Keratinocyte (primary cell): ENCODE measurements at regions not wholly inside any gene's neighbourhood (a gene's known extent, or its start where the extent isn't known, plus 50 kb on each side); places are given as distances from the start of the nearest gene placed in this dataset.

Source experiments
- DNase-seq: peaks from one replicate; pipeline ENCODE4 v3.0.0-alpha.2; 2011; ENCODE audit warnings: low read depth, missing footprints, low spot score
- FAIRE-seq: peaks from 2 replicates; lab custom pipeline; 2011; peaks lifted over from hg19 to GRCh38; lab: Jason Lieb, UNC
- H2AFZ ChIP-seq: 2 replicates; pipeline ENCODE4 v1.6.0; 2012; ENCODE audit warnings: low read length, control low read depth, inconsistent platforms; ENCODE audit not compliant: control insufficient read depth
- H3K27ac ChIP-seq: 2 replicates; pipeline ENCODE4 v1.5.1; 2011; ENCODE audit warnings: low read length; ENCODE audit not compliant: control insufficient read depth, insufficient read depth
- H3K27me3 ChIP-seq: 3 replicates; pipeline ENCODE4 v1.6.0; 2011; ENCODE audit warnings: low read length; ENCODE audit not compliant: control insufficient read depth, insufficient read depth; ENCODE audit errors: extremely low read depth
- H3K36me3 ChIP-seq, 2 experiments: 2 replicates in 1 of 2; 3 replicates in 1 of 2; pipeline ENCODE4 v1.5.1; 2011; ENCODE audit warnings: low read length in 2 of 2, mild to moderate bottlenecking in 1 of 2; ENCODE audit not compliant: control insufficient read depth in 2 of 2, insufficient read depth in 2 of 2; ENCODE audit errors: extremely low read depth in 1 of 2
- H3K4me1 ChIP-seq: 3 replicates; pipeline ENCODE4 v1.5.1; 2011; ENCODE audit warnings: low read length; ENCODE audit not compliant: control insufficient read depth, insufficient read depth; ENCODE audit errors: extremely low read depth
- H3K4me2 ChIP-seq: 3 replicates; pipeline ENCODE4 v1.6.0; 2011; ENCODE audit warnings: low read depth, low read length; ENCODE audit not compliant: control insufficient read depth, insufficient read depth; ENCODE audit errors: extremely low read depth
- H3K4me3 ChIP-seq, 3 experiments: fragments of 200-600 bp in 1 of 3; sonication (generic) in 1 of 3; 2 replicates in 2 of 3; 3 replicates in 1 of 3; pipeline ENCODE4 v1.5.1; 2011 to 2016; ENCODE audit warnings: low read length in 3 of 3, mild to moderate bottlenecking in 3 of 3, control low read depth in 2 of 3, inconsistent platforms in 1 of 3, low read depth in 1 of 3, mixed read lengths in 1 of 3, mixed run types in 1 of 3, moderate library complexity in 1 of 3; ENCODE audit not compliant: control insufficient read depth in 2 of 3, insufficient read depth in 2 of 3; ENCODE audit errors: extremely low read depth in 1 of 3
- H3K79me2 ChIP-seq: 2 replicates; pipeline ENCODE4 v1.6.0; 2012; ENCODE audit warnings: low read length; ENCODE audit not compliant: control insufficient read depth, insufficient read depth
- H3K9ac ChIP-seq: 3 replicates; pipeline ENCODE4 v1.6.0; 2011; ENCODE audit warnings: low read length; ENCODE audit not compliant: control insufficient read depth, insufficient read depth; ENCODE audit errors: extremely low read depth
- H3K9me1 ChIP-seq: 3 replicates; pipeline ENCODE4 v1.6.0; 2011; ENCODE audit warnings: low read length; ENCODE audit not compliant: control insufficient read depth, insufficient read depth; ENCODE audit errors: extremely low read depth
- H3K9me3 ChIP-seq: 2 replicates; pipeline ENCODE4 v1.5.1; 2012; ENCODE audit warnings: low read depth, low read length; ENCODE audit not compliant: control insufficient read depth
- H4K20me1 ChIP-seq: 3 replicates; pipeline ENCODE4 v1.6.0; 2011; ENCODE audit warnings: low read length; ENCODE audit not compliant: control insufficient read depth, insufficient read depth; ENCODE audit errors: extremely low read depth
- EZH2 ChIP-seq: IDR thresholded peaks from one replicate; pipeline ENCODE4 v1.6.1; 2012; ENCODE audit warnings: inconsistent platforms, mild to moderate bottlenecking, low read length, moderate library complexity
- dilution Hi-C: fragments of 300-500 bp; cut with MboI; formaldehyde crosslinking; loops from one replicate; pipeline ENCODE4 v1.7.0; 2020; ENCODE audit warnings: low sequenced_read_pairs; ENCODE audit not compliant: extremely low pct_ligation_motif_present
- TF ChIP-seq, protein P1 (sequence below), 3 experiments: IDR thresholded peaks in 1 of 3; conservative IDR thresholded peaks in 1 of 3; optimal IDR thresholded peaks in 1 of 3; 2 replicates in 2 of 3; 3 replicates in 1 of 3; pipeline versions ENCODE3 to v1.5.1; 2011; ENCODE audit warnings: low read length in 3 of 3, mild to moderate bottlenecking in 3 of 3, moderate library complexity in 2 of 3, control low read depth in 1 of 3, inconsistent platforms in 1 of 3; ENCODE audit not compliant: insufficient read depth in 2 of 3; ENCODE audit errors: extremely low read depth in 1 of 3

GRCh38 chr4:149956678-149957077, 121.6 kb upstream of the DCLK2 start:
- Histone ChIP-seq H2AFZ (no peak overlapping the region), H3K4me2 (no peak overlapping the region), H4K20me1 (no peaks in the 10 kb centered on the region), H3K27ac (no peak overlapping the region), H3K4me3 (no peak overlapping the region), H3K79me2 (no peaks in the 10 kb centered on the region), H3K9ac (no peak overlapping the region), H3K9me3 (no peaks in the 10 kb centered on the region), H3K9me1 (no peaks in the 10 kb centered on the region), H3K27me3 (no peaks in the 10 kb centered on the region), H3K4me1 (no peaks in the 10 kb centered on the region), H3K36me3 (no peaks in the 10 kb centered on the region)
- dilution Hi-C loops = no loop called here
- TF ChIP-seq, protein P1, sequence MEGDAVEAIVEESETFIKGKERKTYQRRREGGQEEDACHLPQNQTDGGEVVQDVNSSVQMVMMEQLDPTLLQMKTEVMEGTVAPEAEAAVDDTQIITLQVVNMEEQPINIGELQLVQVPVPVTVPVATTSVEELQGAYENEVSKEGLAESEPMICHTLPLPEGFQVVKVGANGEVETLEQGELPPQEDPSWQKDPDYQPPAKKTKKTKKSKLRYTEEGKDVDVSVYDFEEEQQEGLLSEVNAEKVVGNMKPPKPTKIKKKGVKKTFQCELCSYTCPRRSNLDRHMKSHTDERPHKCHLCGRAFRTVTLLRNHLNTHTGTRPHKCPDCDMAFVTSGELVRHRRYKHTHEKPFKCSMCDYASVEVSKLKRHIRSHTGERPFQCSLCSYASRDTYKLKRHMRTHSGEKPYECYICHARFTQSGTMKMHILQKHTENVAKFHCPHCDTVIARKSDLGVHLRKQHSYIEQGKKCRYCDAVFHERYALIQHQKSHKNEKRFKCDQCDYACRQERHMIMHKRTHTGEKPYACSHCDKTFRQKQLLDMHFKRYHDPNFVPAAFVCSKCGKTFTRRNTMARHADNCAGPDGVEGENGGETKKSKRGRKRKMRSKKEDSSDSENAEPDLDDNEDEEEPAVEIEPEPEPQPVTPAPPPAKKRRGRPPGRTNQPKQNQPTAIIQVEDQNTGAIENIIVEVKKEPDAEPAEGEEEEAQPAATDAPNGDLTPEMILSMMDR (optimal IDR thresholded peaks at IDR 0.05 in 1 of 3, IDR thresholded peaks at IDR 0.05 in 1 of 3, conservative IDR thresholded peaks at IDR 0.05 in 1 of 3; ENCODE audit: extremely low read depth in 1 of 3, insufficient read depth in 2 of 3, low read length in 3 of 3) = no peak
- TF ChIP-seq EZH2 = no peak
- FAIRE-seq (no peak), DNase-seq (no peak)

GRCh38 chr4:149961876-149962597, 116.2 kb upstream of the DCLK2 start:
- H3K9ac ChIP-seq = no peak overlapping the region
- TF ChIP-seq, protein P1 (optimal IDR thresholded peaks at IDR 0.05 in 1 of 3, IDR thresholded peaks at IDR 0.05 in 1 of 3, conservative IDR thresholded peaks at IDR 0.05 in 1 of 3; ENCODE audit: extremely low read depth in 1 of 3, insufficient read depth in 2 of 3, low read length in 3 of 3) = no peak
- TF ChIP-seq EZH2 = no peak
- H4K20me1 ChIP-seq = no peaks in the 10 kb centered on the region
- H3K27ac ChIP-seq = no peak overlapping the region
- H3K4me2 ChIP-seq = no peak overlapping the region
- DNase-seq (no peak), FAIRE-seq (no peak)
- no peaks in the 10 kb centered on the region for H3K27me3 ChIP-seq
- no peak overlapping the region for H3K4me3 ChIP-seq
- H3K36me3 ChIP-seq = no peaks in the 10 kb centered on the region
- H3K9me3 ChIP-seq = no peaks in the 10 kb centered on the region
- H2AFZ ChIP-seq = no peak overlapping the region
- no peaks in the 10 kb centered on the region for H3K9me1 ChIP-seq
- H3K4me1 ChIP-seq = no peaks in the 10 kb centered on the region
- dilution Hi-C loops = no loop called here
- H3K79me2 ChIP-seq = no peaks in the 10 kb centered on the region
